ENCODE measurements at regions not wholly inside any gene's neighbourhood (a gene's known extent, or its start where the extent isn't known, plus 50 kb on each side); places are given as distances from the start of the nearest gene placed in this dataset.
"Not testable (repeated sequence)": the region's sequence is repeated elsewhere in the genome, so short reads cannot be mapped to it uniquely, and the experiment has no call there.

GRCh38 chr12:131207300-131207660, 253.6 kb downstream of the ADGRD1 start:
- TF ChIP-seq, protein P1, sequence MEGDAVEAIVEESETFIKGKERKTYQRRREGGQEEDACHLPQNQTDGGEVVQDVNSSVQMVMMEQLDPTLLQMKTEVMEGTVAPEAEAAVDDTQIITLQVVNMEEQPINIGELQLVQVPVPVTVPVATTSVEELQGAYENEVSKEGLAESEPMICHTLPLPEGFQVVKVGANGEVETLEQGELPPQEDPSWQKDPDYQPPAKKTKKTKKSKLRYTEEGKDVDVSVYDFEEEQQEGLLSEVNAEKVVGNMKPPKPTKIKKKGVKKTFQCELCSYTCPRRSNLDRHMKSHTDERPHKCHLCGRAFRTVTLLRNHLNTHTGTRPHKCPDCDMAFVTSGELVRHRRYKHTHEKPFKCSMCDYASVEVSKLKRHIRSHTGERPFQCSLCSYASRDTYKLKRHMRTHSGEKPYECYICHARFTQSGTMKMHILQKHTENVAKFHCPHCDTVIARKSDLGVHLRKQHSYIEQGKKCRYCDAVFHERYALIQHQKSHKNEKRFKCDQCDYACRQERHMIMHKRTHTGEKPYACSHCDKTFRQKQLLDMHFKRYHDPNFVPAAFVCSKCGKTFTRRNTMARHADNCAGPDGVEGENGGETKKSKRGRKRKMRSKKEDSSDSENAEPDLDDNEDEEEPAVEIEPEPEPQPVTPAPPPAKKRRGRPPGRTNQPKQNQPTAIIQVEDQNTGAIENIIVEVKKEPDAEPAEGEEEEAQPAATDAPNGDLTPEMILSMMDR (IDR thresholded peaks at IDR 0.05; ENCODE audit: low read length): not testable (repeated sequence)
- not testable (repeated sequence) for TF ChIP-seq EZH2 (IDR thresholded peaks at IDR 0.05; ENCODE audit: borderline replicate concordance, low read length)

Measured in OCI-LY1 (cell line).